Stimulated activated CD4-positive, alpha-beta T cell treated with anti-CD3 and anti-CD28 coated beads, Interleukin-4, amount 100 ng/mL, for 1 hour (primary cell): ENCODE measurements at regions not wholly inside any gene's neighbourhood (a gene's known extent, or its start where the extent isn't known, plus 50 kb on each side); places are given as distances from the start of the nearest gene placed in this dataset.

Source experiments
- DNase-seq: peaks from one replicate; pipeline ENCODE4 v3.0.0-alpha.2; 2020

- DNase-seq: no peak
Measured at GRCh38 chr15:31248263-31248662, 78.4 kb upstream of the KLF13 start.

DNA sequence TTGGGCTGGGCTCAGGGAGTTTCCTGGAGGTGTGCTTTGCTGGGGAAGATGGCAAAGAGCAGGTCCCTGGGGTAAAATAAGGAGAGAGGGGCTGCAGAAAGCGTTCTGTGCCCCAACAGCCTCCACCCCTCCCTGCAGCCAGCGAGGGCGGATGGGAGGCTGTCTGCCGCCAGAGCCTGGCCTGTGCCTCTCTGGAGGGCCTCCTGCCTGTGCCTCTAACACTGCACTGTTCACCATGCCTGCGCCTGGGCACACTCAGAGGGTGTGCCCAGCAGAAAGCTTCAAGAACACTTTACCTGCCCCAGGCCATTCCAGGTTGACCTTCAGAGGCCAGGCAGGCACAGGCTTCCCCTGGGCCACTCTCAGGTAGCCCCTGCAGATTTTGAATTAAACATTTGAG is 77.7 kb upstream of the KLF13 start:
- no peak for DNase-seq

GRCh38 chr15:31250033-31250432 is 76.6 kb upstream of the KLF13 start:
- no peak for DNase-seq

DNA sequence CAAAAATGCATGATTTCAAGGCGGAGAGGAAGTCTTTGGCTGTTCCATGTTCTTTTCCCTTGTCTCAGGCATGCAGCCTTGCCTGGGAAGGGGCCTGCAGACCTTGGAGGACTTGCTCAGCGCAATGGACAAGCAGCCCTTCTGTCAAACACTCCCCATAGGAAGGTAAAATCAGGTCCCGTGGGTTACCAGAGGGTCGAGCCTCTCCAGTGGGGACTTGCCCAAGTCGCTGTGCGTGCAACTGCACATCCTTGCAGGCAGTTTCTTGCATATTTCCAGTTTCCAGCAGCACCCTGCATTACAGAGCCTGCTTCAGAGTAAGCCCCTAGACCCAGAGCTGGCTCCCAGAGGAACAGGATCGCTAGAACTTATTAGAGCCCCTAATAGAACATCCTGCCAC is 75.5 kb upstream of the KLF13 start:
- no peak for DNase-seq

DNA sequence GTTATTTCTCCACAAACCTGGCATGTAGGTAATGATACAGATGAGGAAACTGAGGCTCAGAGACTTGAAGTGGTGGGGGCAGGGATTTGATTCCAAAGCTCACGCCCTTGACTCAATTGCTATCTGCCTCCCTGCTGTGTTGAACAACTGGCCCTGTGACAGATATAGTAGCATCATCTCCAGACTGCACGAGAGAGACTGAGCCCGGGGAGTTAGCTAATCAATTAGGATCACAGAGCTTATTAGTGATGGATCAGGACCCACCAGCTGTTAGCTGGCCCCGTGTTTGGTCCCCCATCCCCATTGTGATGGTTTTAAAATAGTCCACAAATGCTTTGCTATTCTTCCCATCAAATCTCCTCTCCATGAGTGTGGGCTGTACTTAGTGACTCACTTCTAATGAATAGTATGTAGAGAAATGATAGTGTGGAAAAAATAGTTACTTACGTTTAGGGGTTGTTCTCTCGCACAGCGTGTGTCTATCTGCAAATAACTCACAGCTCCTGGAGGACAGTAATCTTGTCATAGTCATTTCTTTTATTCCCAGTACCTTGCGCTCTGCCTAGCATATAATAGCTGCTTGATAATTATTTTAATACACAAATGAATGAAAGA is 74.4 kb upstream of the KLF13 start:
- DNase-seq: no peak

- no peak for DNase-seq
Measured at GRCh38 chr15:31254431-31255175, 72.0 kb upstream of the KLF13 start.

DNA sequence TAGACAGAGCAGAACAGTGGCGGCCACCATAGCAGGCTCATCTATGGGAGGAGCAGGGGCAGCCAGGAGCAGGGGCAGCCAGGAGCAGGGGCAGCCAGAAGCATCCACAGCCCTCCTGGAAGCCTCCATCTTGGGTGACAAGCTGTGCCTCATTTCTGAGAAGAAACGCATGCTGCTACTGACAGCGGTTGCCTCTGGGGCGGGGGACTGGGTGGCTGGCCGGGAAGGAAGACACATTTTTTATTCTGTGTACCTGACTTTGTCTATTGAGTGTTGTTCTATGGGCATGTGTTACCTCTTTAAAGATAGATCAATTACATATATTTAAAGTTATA is 71.5 kb upstream of the KLF13 start:
- DNase-seq: no peak

DNA sequence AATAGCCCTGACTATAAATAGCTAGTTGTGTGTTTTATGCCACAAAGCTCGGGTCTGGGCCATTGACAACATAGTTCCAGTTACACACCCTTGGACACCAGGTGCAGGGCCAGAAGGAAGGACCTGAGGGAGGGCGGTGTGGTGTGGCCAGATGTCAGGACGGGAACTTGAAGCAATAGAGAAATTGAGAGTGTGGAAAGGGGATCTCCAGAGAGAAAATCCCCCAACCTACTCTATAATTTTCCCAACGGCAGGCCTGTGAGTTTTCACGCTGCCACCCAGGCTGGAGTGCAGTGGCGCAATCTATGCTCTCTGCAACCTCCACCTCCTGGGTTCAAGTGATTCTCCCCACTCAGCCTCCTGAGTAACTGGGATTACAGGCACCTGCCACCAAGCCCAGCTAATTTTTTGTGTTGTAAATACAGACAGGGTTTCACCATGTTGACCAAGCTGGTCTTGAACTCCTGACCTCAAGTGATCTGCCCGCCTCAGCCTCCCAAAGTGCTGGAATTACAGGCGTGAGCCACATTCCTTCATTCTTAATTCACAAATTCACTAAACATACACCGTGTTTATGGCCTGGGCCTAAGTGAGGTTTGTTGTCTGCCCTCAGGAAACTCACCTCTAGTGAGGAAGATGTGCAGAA is 70.8 kb upstream of the KLF13 start:
- no peak for DNase-seq

DNA sequence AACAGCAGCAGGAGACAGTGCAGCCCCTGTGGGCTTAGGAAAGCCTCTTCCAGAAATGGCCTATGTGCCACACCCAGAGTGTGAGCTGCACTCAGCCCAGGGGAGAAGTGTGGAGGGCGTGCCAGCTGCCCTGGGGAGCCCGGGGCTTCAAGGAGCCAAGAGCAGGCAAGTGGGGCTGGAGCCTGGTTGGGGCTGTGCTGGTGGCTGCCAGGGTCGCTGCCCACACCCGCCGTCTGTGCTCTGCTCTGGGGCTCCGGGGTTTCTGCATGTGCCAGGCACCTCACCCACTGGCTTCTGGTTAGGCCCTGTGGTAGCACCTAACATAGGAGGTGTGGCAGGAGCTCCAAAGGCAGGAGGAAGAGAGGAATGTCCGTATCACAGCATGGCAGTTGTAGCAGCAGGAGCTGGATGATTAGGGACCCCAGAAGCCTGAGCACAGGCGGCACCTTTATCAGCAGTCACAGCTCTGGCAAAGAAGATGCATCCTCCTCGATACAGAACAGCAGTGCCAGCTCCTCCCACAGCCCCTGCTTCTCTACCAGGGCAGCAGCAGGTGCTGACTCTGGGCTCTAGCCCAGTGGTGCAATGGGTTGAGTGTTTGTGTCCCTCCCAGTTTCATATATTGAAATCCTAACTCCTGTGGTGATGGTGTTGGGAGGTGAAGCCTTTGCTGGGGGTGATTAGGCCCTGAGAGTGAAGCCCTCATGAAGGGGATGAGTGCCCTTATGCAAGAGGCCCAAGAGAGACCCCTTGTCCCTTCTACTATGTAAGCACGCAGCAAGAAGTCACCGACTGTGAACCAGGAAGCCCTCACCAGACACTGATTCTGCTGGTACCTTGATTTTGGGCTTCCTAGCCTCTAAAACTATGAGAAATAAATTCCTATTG is 70.0 kb upstream of the KLF13 start:
- DNase-seq: no peak

- DNase-seq: no peak
Measured at GRCh38 chr15:31257286-31257685, 69.3 kb upstream of the KLF13 start.

- DNase-seq: no peak
Measured at GRCh38 chr15:31258260-31258659, 68.4 kb upstream of the KLF13 start.

- DNase-seq: no peak
Measured at GRCh38 chr15:31259562-31260252, 66.9 kb upstream of the KLF13 start.

GRCh38 chr15:31260646-31261265 is 65.9 kb upstream of the KLF13 start:
- DNase-seq: no peak

- DNase-seq: no peak
Measured at GRCh38 chr15:31261266-31262142, 65.1 kb upstream of the KLF13 start.

DNA sequence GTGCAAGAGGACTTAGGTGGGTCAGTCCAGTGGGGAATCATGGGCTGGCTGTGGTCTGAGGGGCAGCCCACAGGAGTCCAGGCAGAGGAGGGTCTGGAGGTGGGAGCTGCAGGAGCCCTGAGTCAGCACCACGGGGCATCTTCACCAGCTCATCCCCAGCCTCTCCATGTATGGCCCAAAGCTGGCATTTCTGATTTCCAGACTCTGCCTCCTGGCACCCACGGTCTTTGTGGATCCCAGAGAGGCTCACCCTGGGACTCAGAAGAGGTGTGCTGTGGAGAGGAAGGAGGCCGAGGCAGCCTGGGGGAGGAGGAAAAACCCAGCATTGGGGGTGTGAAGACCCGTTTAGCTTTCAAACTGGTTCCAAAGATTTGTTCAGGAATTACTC is 64.5 kb upstream of the KLF13 start:
- DNase-seq: no peak

- DNase-seq: no peak
Measured at GRCh38 chr15:31262901-31263671, 63.5 kb upstream of the KLF13 start.

GRCh38 chr15:31263751-31264558 is 62.7 kb upstream of the KLF13 start:
- peak; percentile 68 for DNase-seq

DNA sequence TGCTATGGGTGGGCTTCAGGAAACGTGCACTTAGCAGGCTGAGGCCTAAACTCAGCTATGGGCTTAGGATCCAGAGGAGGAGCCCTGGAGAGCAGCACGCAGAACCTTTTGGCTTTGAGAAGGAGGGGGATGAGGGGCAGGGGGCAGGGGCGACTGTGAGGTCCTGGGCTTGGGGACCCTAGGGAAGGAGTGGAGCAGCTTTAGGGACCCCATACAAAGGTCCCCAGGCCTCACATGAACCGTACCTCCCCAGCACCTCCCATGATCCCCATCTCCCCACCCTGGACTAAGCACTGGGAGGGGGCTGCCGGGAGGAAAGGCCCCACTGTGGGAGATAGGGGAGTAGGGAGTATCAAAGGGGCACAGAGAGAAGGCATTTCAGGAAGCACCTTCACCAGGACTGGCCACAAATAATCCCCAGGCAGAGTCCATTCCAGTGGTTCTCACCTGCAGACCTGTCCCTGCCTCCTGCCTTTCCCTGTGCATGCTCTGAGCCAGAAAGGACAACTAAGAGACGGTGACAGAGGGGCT is 62.0 kb upstream of the KLF13 start:
- DNase-seq: no peak
